ENCODE measurements at regions not wholly inside any gene's neighbourhood (a gene's known extent, or its start where the extent isn't known, plus 50 kb on each side); places are given as distances from the start of the nearest gene placed in this dataset.

DNA sequence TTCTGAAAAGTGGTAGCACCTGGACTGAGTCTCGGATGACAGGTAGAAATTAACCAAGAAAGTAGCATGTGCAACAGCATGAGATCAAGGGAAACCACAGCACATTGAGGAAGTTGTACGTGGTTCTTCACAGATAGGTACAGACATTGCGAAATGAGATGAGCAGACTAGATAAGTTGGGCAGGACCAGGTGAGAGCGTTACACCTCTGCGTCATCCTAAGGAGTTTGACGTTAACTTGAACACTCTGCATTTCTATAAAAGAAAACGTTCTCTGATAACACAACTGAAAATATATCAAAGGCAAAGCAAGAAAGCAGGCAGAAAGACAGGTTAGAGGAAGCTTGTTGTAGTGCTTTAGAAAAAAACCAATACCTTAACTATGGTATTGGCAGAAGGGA is 98.5 kb upstream of the RASSF8 start:
- DNase-seq (ENCODE audit: low spot score) (no peak), ATAC-seq (ENCODE audit: low FRiP score) (no peak)
- TF ChIP-seq, protein P1, sequence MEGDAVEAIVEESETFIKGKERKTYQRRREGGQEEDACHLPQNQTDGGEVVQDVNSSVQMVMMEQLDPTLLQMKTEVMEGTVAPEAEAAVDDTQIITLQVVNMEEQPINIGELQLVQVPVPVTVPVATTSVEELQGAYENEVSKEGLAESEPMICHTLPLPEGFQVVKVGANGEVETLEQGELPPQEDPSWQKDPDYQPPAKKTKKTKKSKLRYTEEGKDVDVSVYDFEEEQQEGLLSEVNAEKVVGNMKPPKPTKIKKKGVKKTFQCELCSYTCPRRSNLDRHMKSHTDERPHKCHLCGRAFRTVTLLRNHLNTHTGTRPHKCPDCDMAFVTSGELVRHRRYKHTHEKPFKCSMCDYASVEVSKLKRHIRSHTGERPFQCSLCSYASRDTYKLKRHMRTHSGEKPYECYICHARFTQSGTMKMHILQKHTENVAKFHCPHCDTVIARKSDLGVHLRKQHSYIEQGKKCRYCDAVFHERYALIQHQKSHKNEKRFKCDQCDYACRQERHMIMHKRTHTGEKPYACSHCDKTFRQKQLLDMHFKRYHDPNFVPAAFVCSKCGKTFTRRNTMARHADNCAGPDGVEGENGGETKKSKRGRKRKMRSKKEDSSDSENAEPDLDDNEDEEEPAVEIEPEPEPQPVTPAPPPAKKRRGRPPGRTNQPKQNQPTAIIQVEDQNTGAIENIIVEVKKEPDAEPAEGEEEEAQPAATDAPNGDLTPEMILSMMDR (IDR thresholded peaks at IDR 0.05), result no peak

GRCh38 chr12:25861226-25861625 is 97.3 kb upstream of the RASSF8 start:
- ATAC-seq (ENCODE audit: low FRiP score), result no peak
- TF ChIP-seq, protein P1 (IDR thresholded peaks at IDR 0.05), result no peak
- DNase-seq (ENCODE audit: low spot score), result no peak

GRCh38 chr12:25864306-25865276 is 93.9 kb upstream of the RASSF8 start:
- DNase-seq (ENCODE audit: low spot score), result no peak
- TF ChIP-seq, protein P1 (IDR thresholded peaks at IDR 0.05), result no peak
- no peak for ATAC-seq (ENCODE audit: low FRiP score)

DNA sequence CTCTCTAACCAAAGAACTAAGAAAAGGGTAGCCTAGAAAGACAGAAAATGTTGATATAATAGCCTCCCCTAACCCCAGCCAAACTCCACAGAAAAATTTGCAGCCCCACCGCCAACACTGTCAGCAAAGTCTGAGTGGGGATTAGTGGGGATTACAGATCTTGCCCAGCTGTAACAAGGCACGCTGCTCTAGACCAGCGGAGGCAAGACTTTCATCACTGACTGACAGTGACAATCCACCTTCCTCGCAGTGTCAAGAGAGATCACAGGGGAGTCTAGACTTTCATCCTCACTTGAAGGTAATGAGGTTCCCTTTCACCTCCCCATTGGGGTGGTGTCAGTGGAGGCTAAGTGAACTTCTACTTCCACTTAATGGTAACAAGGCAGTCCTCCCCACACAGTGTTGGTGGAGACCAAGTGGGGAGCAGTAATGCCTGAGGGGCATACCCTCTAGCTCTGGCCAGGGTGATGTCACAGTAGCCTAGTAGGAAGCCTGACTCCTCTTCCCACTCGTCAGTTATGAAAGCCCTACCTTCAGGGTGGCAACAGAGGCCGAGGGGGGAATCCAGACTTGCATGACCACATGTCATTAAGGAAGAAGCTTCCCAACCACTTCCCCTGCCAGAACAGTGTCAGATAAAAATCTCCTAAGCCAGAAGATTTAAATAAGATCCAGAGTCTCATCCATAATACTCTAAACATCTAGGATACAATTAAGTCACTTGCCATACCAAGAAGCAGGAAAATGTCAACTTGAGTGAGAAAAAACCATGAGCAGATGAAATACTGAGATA is 91.7 kb upstream of the RASSF8 start:
- DNase-seq (ENCODE audit: low spot score), result no peak
- ATAC-seq (ENCODE audit: low FRiP score), result no peak
- TF ChIP-seq, protein P1 (IDR thresholded peaks at IDR 0.05), result no peak

DNA sequence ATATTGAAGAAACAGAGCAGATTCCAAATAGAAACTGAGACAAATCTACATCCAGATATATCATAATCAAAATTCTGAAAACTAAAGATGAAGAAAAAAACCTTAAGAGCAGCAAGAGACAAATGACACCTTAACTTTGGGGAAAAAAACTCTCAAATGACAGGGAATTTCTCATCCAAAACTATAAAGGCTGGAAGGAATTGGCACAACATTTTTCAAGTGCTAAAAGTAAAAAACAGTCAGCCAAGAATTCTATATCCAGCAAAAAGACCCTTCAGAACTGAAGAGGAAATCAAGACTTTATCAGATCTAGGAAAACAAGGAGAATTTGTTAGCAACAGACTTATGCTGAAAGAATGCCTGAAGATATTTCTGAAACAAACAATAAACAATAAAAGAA is 90.3 kb upstream of the RASSF8 start:
- DNase-seq (ENCODE audit: low spot score) (no peak), ATAC-seq (ENCODE audit: low FRiP score) (no peak)
- TF ChIP-seq, protein P1 (IDR thresholded peaks at IDR 0.05), result no peak

GRCh38 chr12:25872137-25872536 is 86.3 kb upstream of the RASSF8 start:
- TF ChIP-seq, protein P1 (IDR thresholded peaks at IDR 0.05), result no peak
- ATAC-seq (ENCODE audit: low FRiP score) (no peak), DNase-seq (ENCODE audit: low spot score) (no peak)

Data from omental fat pad (tissue), 3 donors.